ENCODE measurements at regions not wholly inside any gene's neighbourhood (a gene's known extent, or its start where the extent isn't known, plus 50 kb on each side); places are given as distances from the start of the nearest gene placed in this dataset.

DNA sequence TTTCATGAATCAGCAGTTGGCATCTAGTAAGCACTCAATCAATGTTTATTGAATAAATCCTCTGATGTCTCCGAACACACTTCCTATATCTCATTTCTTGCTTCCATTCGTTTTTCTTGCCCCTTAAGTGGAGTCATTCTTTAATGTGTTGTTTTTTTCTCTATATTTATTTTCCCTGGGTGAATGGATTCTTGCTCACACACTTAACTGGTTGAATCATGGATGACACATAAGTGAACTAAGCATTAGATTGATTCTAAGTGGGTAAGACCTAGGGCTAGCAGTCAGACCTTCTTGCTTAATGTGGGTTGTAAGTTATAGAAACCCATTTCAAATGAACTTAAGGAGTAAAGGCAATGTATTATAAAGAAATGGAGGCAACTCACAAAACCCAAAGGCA lies 111.1 kb downstream of the RTL3 start:
- Histone ChIP-seq H3K9ac (no peak overlapping the region), H3F3A (replicated peaks; ENCODE audit: insufficient read depth) (no peaks in the 10 kb centered on the region), H3K27ac (ENCODE audit: low read depth in 2 of 2, low read length in 1 of 2) (no peak overlapping the region), H3K9me2 (no peaks in the 10 kb centered on the region), H2AFZ (ENCODE audit: low read depth) (no peak overlapping the region), H3K79me2 (ENCODE audit: insufficient read depth) (no peaks in the 10 kb centered on the region), H3K27me3 (ENCODE audit: insufficient read depth) (no peaks in the 10 kb centered on the region), H4K20me1 (ENCODE audit: insufficient read depth) (no peaks in the 10 kb centered on the region), H3K36me3 (replicated peaks in 1 of 2; ENCODE audit: control insufficient read depth in 1 of 2, insufficient read depth in 2 of 2, low read length in 1 of 2) (no peaks in the 10 kb centered on the region), H3K4me3 (ENCODE audit: low read depth in 2 of 2, low read length in 1 of 2) (no peak overlapping the region), H3K9me3 (0 out of 2 replicates have a peak, but pooled peaks cover 4% of the 10 kb centered on the region), H3K4me1 (ENCODE audit: control insufficient read depth in 1 of 2, insufficient read depth in 2 of 2, low read depth in 1 of 2, low read length in 1 of 2) (no peaks in the 10 kb centered on the region), H3K4me2 (no peak overlapping the region)
- ChIA-PET POLR2A (no interaction called here), CTCF (no interaction called here)
- TF ChIP-seq ZBTB33 (IDR thresholded peaks at IDR 0.05; ENCODE audit: borderline replicate concordance, low read depth) = no peak
- TF ChIP-seq FOXM1 (IDR thresholded peaks at IDR 0.05; ENCODE audit: low read depth) = no peak
- TF ChIP-seq GATA2 (CRISPR knock-in tag; IDR thresholded peaks at IDR 0.05) = no peak
- DNase-seq = no peak
- WGBS (ENCODE audit: low lambda C conversion rate) = 3% methylated on average over 2 of the region's 2 CpGs

DNA sequence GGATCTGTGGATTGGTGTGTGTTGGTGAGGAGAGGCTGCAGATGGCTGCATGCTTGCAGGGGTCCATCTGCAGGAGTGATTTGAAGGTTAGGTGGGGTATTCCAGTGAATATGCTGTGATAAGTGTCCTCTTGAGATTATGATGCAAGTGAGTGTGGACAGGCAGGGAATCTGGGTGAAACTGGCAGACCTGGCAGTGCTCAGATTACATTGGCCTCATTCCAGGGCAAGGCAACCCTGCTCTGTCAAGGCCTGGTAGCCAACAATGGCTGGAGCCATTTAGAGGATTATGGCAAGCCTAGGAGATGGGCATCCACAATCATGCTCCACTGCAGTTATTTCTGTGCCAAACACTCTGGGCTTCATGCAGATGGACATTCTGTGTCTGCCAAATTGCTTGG lies 113.9 kb downstream of the RTL3 start:
- Histone ChIP-seq H3K36me3 (replicated peaks in 1 of 2; ENCODE audit: control insufficient read depth in 1 of 2, insufficient read depth in 2 of 2, low read length in 1 of 2) (no peaks in the 10 kb centered on the region), H3K9me2 (no peaks in the 10 kb centered on the region), H3K4me2 (no peak overlapping the region), H4K20me1 (ENCODE audit: insufficient read depth) (no peaks in the 10 kb centered on the region), H3K4me3 (ENCODE audit: low read depth in 2 of 2, low read length in 1 of 2) (no peak overlapping the region), H3K27ac (ENCODE audit: low read depth in 2 of 2, low read length in 1 of 2) (no peak overlapping the region), H3K9me3 (0 out of 2 replicates have a peak, but pooled peaks cover 4% of the 10 kb centered on the region), H2AFZ (ENCODE audit: low read depth) (no peak overlapping the region), H3K79me2 (ENCODE audit: insufficient read depth) (no peaks in the 10 kb centered on the region), H3K4me1 (ENCODE audit: control insufficient read depth in 1 of 2, insufficient read depth in 2 of 2, low read depth in 1 of 2, low read length in 1 of 2) (no peaks in the 10 kb centered on the region), H3F3A (replicated peaks; ENCODE audit: insufficient read depth) (no peaks in the 10 kb centered on the region), H3K9ac (no peak overlapping the region), H3K27me3 (ENCODE audit: insufficient read depth) (no peaks in the 10 kb centered on the region)
- no peak for DNase-seq
- ChIA-PET POLR2A (no interaction called here), CTCF (no interaction called here)
- TF ChIP-seq SIN3A (IDR thresholded peaks at IDR 0.05; ENCODE audit: borderline replicate concordance, low read depth, low read length) = no peak
- TF ChIP-seq PBX3 (IDR thresholded peaks at IDR 0.05) = no peak
- TF ChIP-seq RAD21 (IDR thresholded peaks at IDR 0.05; ENCODE audit: low read length) = no peak
- no peak for TF ChIP-seq USF2 (IDR thresholded peaks at IDR 0.05; ENCODE audit: borderline replicate concordance, low read depth, low read length)
- TF ChIP-seq GABPA (IDR thresholded peaks at IDR 0.05; ENCODE audit: low read depth) = no peak
- no peak for TF ChIP-seq TEAD4 (IDR thresholded peaks at IDR 0.05; ENCODE audit: borderline replicate concordance, insufficient read depth)
- TF ChIP-seq MAX (IDR thresholded peaks at IDR 0.05; ENCODE audit: low read depth) = no peak
- TF ChIP-seq, protein P1, sequence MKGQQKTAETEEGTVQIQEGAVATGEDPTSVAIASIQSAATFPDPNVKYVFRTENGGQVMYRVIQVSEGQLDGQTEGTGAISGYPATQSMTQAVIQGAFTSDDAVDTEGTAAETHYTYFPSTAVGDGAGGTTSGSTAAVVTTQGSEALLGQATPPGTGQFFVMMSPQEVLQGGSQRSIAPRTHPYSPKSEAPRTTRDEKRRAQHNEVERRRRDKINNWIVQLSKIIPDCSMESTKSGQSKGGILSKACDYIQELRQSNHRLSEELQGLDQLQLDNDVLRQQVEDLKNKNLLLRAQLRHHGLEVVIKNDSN (IDR thresholded peaks at IDR 0.05; ENCODE audit: borderline replicate concordance, low read depth) = no peak
- TF ChIP-seq SMC3 (IDR thresholded peaks at IDR 0.05; ENCODE audit: low read depth, low read length) = no peak
- no peak for TF ChIP-seq POLR2AphosphoS5 (IDR thresholded peaks at IDR 0.05; ENCODE audit: low read depth, low read length)
- TF ChIP-seq GATA2 (CRISPR knock-in tag; IDR thresholded peaks at IDR 0.05) = no peak
- no peak for TF ChIP-seq RFX5 (IDR thresholded peaks at IDR 0.05; ENCODE audit: low read length)
- TF ChIP-seq RXRA (IDR thresholded peaks at IDR 0.05; ENCODE audit: borderline replicate concordance, low read depth) = no peak

All from SK-N-SH (cell line).